HepG2 (cell line): ENCODE measurements at regions not wholly inside any gene's neighbourhood (a gene's known extent, or its start where the extent isn't known, plus 50 kb on each side); places are given as distances from the start of the nearest gene placed in this dataset.
A peak's percentile ranks its signal among the peaks of the same experiment; 100 is the strongest.

Source experiments
- HDAC6 ChIP-seq: fragments of 200-600 bp; sonication (generic); IDR thresholded peaks from 2 replicates; pipeline ENCODE4 v1.7.0; 2017; ENCODE audit warnings: mild to moderate bottlenecking, antibody characterized with exemption, low read length, low read depth
- HNF1A ChIP-seq, 2 experiments: sonication (generic) in 1 of 2; formaldehyde crosslinking in 1 of 2; IDR thresholded peaks; 2 replicates each; pipeline versions ENCODE4 v1.4.0 to v1.6.1; 2016 to 2020; ENCODE audit warnings: borderline replicate concordance in 1 of 2, low read depth in 1 of 2, mild to moderate bottlenecking in 1 of 2, missing genetic modification reagents in 1 of 2
- HNRNPH1 ChIP-seq: fragments of 200-400 bp; formaldehyde crosslinking; optimal IDR thresholded peaks from 2 replicates; pipeline ENCODE3; 2017; ENCODE audit warnings: mild to moderate bottlenecking, low read depth, low read length
- IKZF4 ChIP-seq: sonication (generic); formaldehyde crosslinking; IDR thresholded peaks from 2 replicates; pipeline ENCODE4 v1.5.1; 2020; ENCODE audit warnings: borderline replicate concordance, mild to moderate bottlenecking, low read depth, missing genetic modification reagents; ENCODE audit errors: not compliant biosample characterization
- LRRFIP1 ChIP-seq: sonication (generic); formaldehyde crosslinking; conservative IDR thresholded peaks from 2 replicates; pipeline ENCODE4 v1.4.0; 2020; ENCODE audit warnings: missing genetic modification reagents
- MAFF ChIP-seq: IDR thresholded peaks from 2 replicates; pipeline ENCODE4 v1.6.1; 2011; ENCODE audit warnings: low read depth, low read length, improper control_type of control experiment
- PAXIP1 ChIP-seq: sonication (generic); formaldehyde crosslinking; conservative IDR thresholded peaks from 2 replicates; pipeline ENCODE4 v1.4.0; 2020; ENCODE audit warnings: mild to moderate bottlenecking, missing genetic modification reagents, moderate library complexity
- SKI ChIP-seq: fragments of 450-650 bp; IDR thresholded peaks from one replicate; pipeline ENCODE4 v1.6.1; 2018; ENCODE audit warnings: mild to moderate bottlenecking; ENCODE audit not compliant: partially characterized antibody
- ZBTB2 ChIP-seq: sonication (generic); formaldehyde crosslinking; IDR thresholded peaks from 2 replicates; pipeline ENCODE4 v1.8.0; 2022; ENCODE audit warnings: low read depth, missing genetic modification reagents
- ZC3H4 ChIP-seq: sonication (generic); formaldehyde crosslinking; IDR thresholded peaks from 2 replicates; pipeline ENCODE4 v1.4.0; 2020; ENCODE audit warnings: missing genetic modification reagents, borderline replicate concordance
- ZFP82 ChIP-seq: sonication (generic); formaldehyde crosslinking; IDR thresholded peaks from 2 replicates; pipeline ENCODE4 v1.5.1; 2020; ENCODE audit warnings: mild to moderate bottlenecking, missing genetic modification reagents, borderline replicate concordance
- ZFY ChIP-seq: sonication (generic); formaldehyde crosslinking; IDR thresholded peaks from 2 replicates; pipeline ENCODE4 v1.4.0; 2020; ENCODE audit warnings: missing genetic modification reagents

GRCh38 chr7:138257459-138258196 lies 181.4 kb downstream of the AKR1D1 start (continued):
- TF ChIP-seq LRRFIP1 (no peak), SKI (no peak), IKZF4 (CRISPR knock-in tag) (peak; percentile 17), ZFY (peak; percentile 53; the same call in 1 of the 2 replicates), ZFP82 (CRISPR knock-in tag) (no peak), HDAC6 (no peak), ZBTB2 (CRISPR knock-in tag) (no peak), MAFF (no peak; the same call in 1 of the 2 replicates), HNF1A (IDR thresholded peaks at IDR 0.05; ENCODE audit: low read depth) (peak; percentile 90), HNF1A (CRISPR knock-in tag; IDR thresholded peaks at IDR 0.05; ENCODE audit: borderline replicate concordance) (peak; percentile 96), ZC3H4 (CRISPR knock-in tag) (no peak), PAXIP1 (CRISPR knock-in tag) (peak; percentile 83), HNRNPH1 (no peak)
